IMR-90 (cell line): ENCODE measurements at regions not wholly inside any gene's neighbourhood (a gene's known extent, or its start where the extent isn't known, plus 50 kb on each side); places are given as distances from the start of the nearest gene placed in this dataset.
A peak's percentile ranks its signal among the peaks of the same experiment; 100 is the strongest.

Source experiments
- ATAC-seq: fragments of 200-7000 bp; cut with Tn5 transposase; 2 replicates; pipeline ENCODE4 v1.9.1; 2020; ENCODE audit warnings: low read depth, mild to moderate bottlenecking, moderate library complexity
- BruUV-seq: library from RNA; stranded (reverse); fragments of 400-500 nt; replicated peaks from 2 replicates; lab custom pipeline; 2021; lab: Mats Ljungman, UMichigan
- CTCF ChIA-PET: fragments of 300-600 bp; formaldehyde crosslinking; extraction: SDS; loops from one replicate; lab custom pipeline; 2021; ENCODE audit warnings: antibody characterized with exemption; lab: Yijun Ruan, JAX
- POLR2A ChIA-PET: fragments of 300-600 bp; sonication (Branson Sonifier 250); formaldehyde crosslinking; loops from one replicate; lab custom pipeline; 2022; ENCODE audit warnings: antibody characterized with exemption; ENCODE audit not compliant: unreplicated experiment; lab: Charles Lee
- DNase-seq: peaks from one replicate; pipeline ENCODE4 v3.0.0; 2013
- H2AFZ ChIP-seq: replicated peaks from 2 replicates; pipeline ENCODE3; 2013; ENCODE audit warnings: low read length, mild to moderate bottlenecking; ENCODE audit not compliant: poor library complexity
- H2AK5ac ChIP-seq: 2 replicates; pipeline ENCODE4 v1.6.1; 2013; ENCODE audit warnings: low read depth, low read length, inconsistent platforms
- H2AK9ac ChIP-seq: replicated peaks from 2 replicates; pipeline ENCODE3; 2013; ENCODE audit warnings: mild to moderate bottlenecking, low read depth, low read length, moderate library complexity; ENCODE audit not compliant: poor library complexity
- H2BK120ac ChIP-seq: 2 replicates; pipeline ENCODE4 v1.6.1; 2013; ENCODE audit warnings: low read depth, low read length, inconsistent platforms
- H2BK15ac ChIP-seq: 3 replicates; pipeline ENCODE4 v1.6.1; 2013; ENCODE audit warnings: low read depth, low read length, inconsistent platforms
- H2BK20ac ChIP-seq: 2 replicates; pipeline ENCODE4 v1.6.1; 2013; ENCODE audit warnings: low read depth, mild to moderate bottlenecking, inconsistent platforms, low read length, moderate library complexity
- H2BK5ac ChIP-seq: 2 replicates; pipeline ENCODE4 v1.6.1; 2013; ENCODE audit warnings: mild to moderate bottlenecking, low read depth, low read length, inconsistent platforms; ENCODE audit not compliant: poor library complexity, severe bottlenecking
- H3K14ac ChIP-seq: replicated peaks from 2 replicates; pipeline ENCODE4 v1.6.1; 2013; ENCODE audit warnings: low read depth, low read length, inconsistent platforms
- H3K18ac ChIP-seq: 2 replicates; pipeline ENCODE4 v1.6.1; 2013; ENCODE audit warnings: low read depth, low read length, control low read depth
- H3K23ac ChIP-seq: 2 replicates; pipeline ENCODE4 v1.6.1; 2013; ENCODE audit warnings: low read depth, low read length, inconsistent platforms
- H3K27ac ChIP-seq: 2 replicates; pipeline ENCODE4 v1.5.1; 2013; ENCODE audit warnings: mild to moderate bottlenecking, control low read depth, low read length; ENCODE audit not compliant: insufficient read depth
- H3K27me3 ChIP-seq: 2 replicates; pipeline ENCODE4 v1.6.1; 2013; ENCODE audit warnings: low read length; ENCODE audit not compliant: control insufficient read depth, insufficient read depth
- H3K36me3 ChIP-seq: 2 replicates; pipeline ENCODE4 v1.6.1; 2013; ENCODE audit warnings: low read length, mixed read lengths; ENCODE audit not compliant: control insufficient read depth, insufficient read depth
- H3K4ac ChIP-seq: 2 replicates; pipeline ENCODE4 v1.6.1; 2013; ENCODE audit warnings: low read depth, low read length, inconsistent platforms
- H3K4me1 ChIP-seq: 2 replicates; pipeline ENCODE4 v1.6.1; 2013; ENCODE audit warnings: low read length, mixed read lengths; ENCODE audit not compliant: control insufficient read depth, insufficient read depth
- H3K4me2 ChIP-seq: 2 replicates; pipeline ENCODE4 v1.6.1; 2013; ENCODE audit warnings: low read depth, mild to moderate bottlenecking, control low read depth, low read length, moderate library complexity
- H3K4me3 ChIP-seq: 2 replicates; pipeline ENCODE4 v1.5.1; 2013; ENCODE audit warnings: low read depth, mild to moderate bottlenecking, control low read depth, low read length, moderate library complexity; ENCODE audit not compliant: insufficient read depth
- H3K56ac ChIP-seq: 2 replicates; pipeline ENCODE4 v1.6.1; 2013; ENCODE audit warnings: low read length, inconsistent platforms; ENCODE audit not compliant: insufficient read depth; ENCODE audit errors: extremely low read depth
- H3K79me1 ChIP-seq, 2 experiments: 2 replicates each; pipeline ENCODE4 v1.6.1; 2013; ENCODE audit warnings: low read length in 2 of 2, inconsistent platforms in 1 of 2, low read depth in 1 of 2
- H3K9ac ChIP-seq: 2 replicates; pipeline ENCODE4 v1.6.1; 2013; ENCODE audit warnings: low read depth, low read length, control low read depth
- H3K9me1 ChIP-seq: 2 replicates; pipeline ENCODE4 v1.6.1; 2013; ENCODE audit warnings: low read length, inconsistent platforms; ENCODE audit not compliant: insufficient read depth
- H3K9me3 ChIP-seq: 2 replicates; pipeline ENCODE4 v1.6.1; 2013; ENCODE audit warnings: low read length; ENCODE audit not compliant: control insufficient read depth, insufficient read depth
- H4K20me1 ChIP-seq: 2 replicates; pipeline ENCODE4 v1.6.1; 2013; ENCODE audit warnings: low read length, inconsistent platforms; ENCODE audit not compliant: insufficient read depth
- H4K5ac ChIP-seq: 2 replicates; pipeline ENCODE4 v1.6.1; 2013; ENCODE audit warnings: mild to moderate bottlenecking, low read depth, low read length, control low read depth
- H4K8ac ChIP-seq, 2 experiments: 2 replicates each; pipeline ENCODE4 v1.6.1; 2013; ENCODE audit warnings: low read depth in 2 of 2, low read length in 2 of 2, control low read depth in 1 of 2, inconsistent platforms in 1 of 2
- H4K91ac ChIP-seq: 2 replicates; pipeline ENCODE4 v1.6.1; 2013; ENCODE audit warnings: low read depth, low read length, inconsistent platforms; ENCODE audit not compliant: insufficient read depth
- BHLHE40 ChIP-seq: fragments of 150-350 bp; IDR thresholded peaks from 2 replicates; pipeline ENCODE4 v1.6.1; 2016; ENCODE audit warnings: mild to moderate bottlenecking, low read depth, low read length
- CEBPB ChIP-seq: IDR thresholded peaks from 2 replicates; pipeline ENCODE4 v1.6.1; 2012; ENCODE audit warnings: low read depth, low read length, improper control_type of control experiment
- CHD1 ChIP-seq: IDR thresholded peaks from 2 replicates; pipeline ENCODE4 v1.6.1; 2012; ENCODE audit warnings: low read depth, low read length, improper control_type of control experiment
- ELK1 ChIP-seq: fragments of 150-350 bp; IDR thresholded peaks from 2 replicates; pipeline ENCODE4 v1.6.1; 2016; ENCODE audit warnings: low read depth, mild to moderate bottlenecking, low read length, moderate library complexity, borderline replicate concordance
- FOS ChIP-seq: fragments of 150-350 bp; IDR thresholded peaks from 2 replicates; pipeline ENCODE4 v1.6.1; 2016; ENCODE audit warnings: low read depth, low read length
- MAFK ChIP-seq: IDR thresholded peaks from 2 replicates; pipeline ENCODE4 v1.6.1; 2012; ENCODE audit warnings: low read depth, low read length, improper control_type of control experiment
- MAZ ChIP-seq: IDR thresholded peaks from 2 replicates; pipeline ENCODE4 v1.6.1; 2012; ENCODE audit warnings: low read depth, mild to moderate bottlenecking, low read length, improper control_type of control experiment, moderate library complexity, borderline replicate concordance
- MXI1 ChIP-seq: IDR thresholded peaks from 2 replicates; pipeline ENCODE4 v1.6.1; 2012; ENCODE audit warnings: low read depth, mild to moderate bottlenecking, low read length, moderate library complexity, borderline replicate concordance
- NFE2L2 ChIP-seq: fragments of 150-350 bp; IDR thresholded peaks from 2 replicates; pipeline ENCODE4 v1.6.1; 2016; ENCODE audit warnings: low read depth, mild to moderate bottlenecking, low read length
- POLR2A ChIP-seq: IDR thresholded peaks from 2 replicates; pipeline ENCODE4 v1.6.1; 2012; ENCODE audit warnings: mild to moderate bottlenecking, low read depth, low read length
- RAD21 ChIP-seq: IDR thresholded peaks from 2 replicates; pipeline ENCODE4 v1.6.1; 2012; ENCODE audit warnings: low read length, improper control_type of control experiment
- RCOR1 ChIP-seq: IDR thresholded peaks from 2 replicates; pipeline ENCODE4 v1.6.1; 2012; ENCODE audit warnings: mild to moderate bottlenecking, low read length, improper control_type of control experiment; ENCODE audit not compliant: insufficient replicate concordance
- RFX5 ChIP-seq: IDR thresholded peaks from 2 replicates; pipeline ENCODE4 v1.8.0; 2012; ENCODE audit warnings: low read depth, mild to moderate bottlenecking, low read length, moderate library complexity
- SMC3 ChIP-seq: fragments of 150-350 bp; IDR thresholded peaks from 2 replicates; pipeline ENCODE4 v1.6.1; 2016; ENCODE audit warnings: low read depth, mild to moderate bottlenecking, antibody characterized with exemption, low read length, moderate library complexity
- WGBS, 2 experiments: methylation state at CpG; one replicate each; pipeline versions ENCODE4 v1.1.5 to v1.1.7; 2013; ENCODE audit warnings: missing lambda C conversion rate in 2 of 2; ENCODE audit not compliant: insufficient read length in 1 of 2; ENCODE audit errors: extremely low coverage in 2 of 2; 5-methylcytosine and 5-hydroxymethylcytosine counted together
- dilution Hi-C: fragments of 300-500 bp; cut with HindIII; formaldehyde crosslinking; loops from one replicate; pipeline ENCODE4 v1.14.3; 2018; ENCODE audit warnings: low sequenced_read_pairs; ENCODE audit not compliant: unreplicated experiment
- in situ Hi-C: fragments of 300-500 bp; cut with MboI; formaldehyde crosslinking; loops from 3 replicates; pipeline ENCODE4 v1.14.3; 2019; ENCODE audit warnings: low sequenced_read_pairs, inconsistent platforms, mixed read lengths
- intact Hi-C: fragments of 100-400 bp; cut with micrococcal nuclease; formaldehyde crosslinking; loops from 2 replicates; pipeline ENCODE4 v1.10.0; 2022
- TF ChIP-seq, protein P1 (sequence below): conservative IDR thresholded peaks from 2 replicates; pipeline ENCODE4 v1.5.1; 2012; ENCODE audit warnings: mild to moderate bottlenecking, low read depth, low read length, improper control_type of control experiment
- TF ChIP-seq, protein P2 (sequence below): fragments of 150-350 bp; IDR thresholded peaks from 2 replicates; pipeline ENCODE4 v1.6.1; 2017; ENCODE audit warnings: mild to moderate bottlenecking, antibody characterized with exemption, low read length, low read depth

- Histone ChIP-seq H2BK120ac (peak overlapping the region; percentile 21; the same call in 1 of the 2 replicates), H4K20me1 (no peaks in the 10 kb centered on the region), H3K56ac (no peak overlapping the region), H2AK9ac (no peak overlapping the region), H3K14ac (no peak overlapping the region), H3K4ac (no peak overlapping the region), H4K91ac (no peak overlapping the region), H2BK5ac (no peak overlapping the region), H3K23ac (no peak overlapping the region), H3K9me3 (no peaks in the 10 kb centered on the region), H2AK5ac (peak overlapping the region; percentile 20; the same call in 1 of the 2 replicates), H3K18ac (peak overlapping the region; percentile 57), H4K8ac (no peak overlapping the region), H3K9ac (no peak overlapping the region), H3K4me2 (no peak overlapping the region), H3K9me1 (0 out of 2 replicates have a peak, but pooled peaks cover 2% of the 10 kb centered on the region), H3K36me3 (no peaks in the 10 kb centered on the region), H2BK15ac (peak overlapping the region; percentile 87; the same call in 1 of the 3 replicates), H3K27ac (no peak overlapping the region), H2BK20ac (peak overlapping the region; percentile 28; the same call in 1 of the 2 replicates), H3K79me1 (no peaks in the 10 kb centered on the region), H2AFZ (no peak overlapping the region), H3K4me1 (peaks cover 4% of the 10 kb centered on the region), H3K4me3 (no peak overlapping the region), H4K5ac (peak overlapping the region; percentile 63; the same call in 1 of the 2 replicates), H3K27me3 (no peaks in the 10 kb centered on the region)
- WGBS, 2 experiments: no CpG with 5 or more reads among the region's 2 CpGs
- BruUV-seq: no TSS peak
- ChIA-PET POLR2A (no interaction called here), CTCF (no interaction called here)
- no peak for TF ChIP-seq POLR2A
- no peak for TF ChIP-seq CEBPB
- no peak for TF ChIP-seq MAZ
- TF ChIP-seq RCOR1: no peak
- TF ChIP-seq, protein P1, sequence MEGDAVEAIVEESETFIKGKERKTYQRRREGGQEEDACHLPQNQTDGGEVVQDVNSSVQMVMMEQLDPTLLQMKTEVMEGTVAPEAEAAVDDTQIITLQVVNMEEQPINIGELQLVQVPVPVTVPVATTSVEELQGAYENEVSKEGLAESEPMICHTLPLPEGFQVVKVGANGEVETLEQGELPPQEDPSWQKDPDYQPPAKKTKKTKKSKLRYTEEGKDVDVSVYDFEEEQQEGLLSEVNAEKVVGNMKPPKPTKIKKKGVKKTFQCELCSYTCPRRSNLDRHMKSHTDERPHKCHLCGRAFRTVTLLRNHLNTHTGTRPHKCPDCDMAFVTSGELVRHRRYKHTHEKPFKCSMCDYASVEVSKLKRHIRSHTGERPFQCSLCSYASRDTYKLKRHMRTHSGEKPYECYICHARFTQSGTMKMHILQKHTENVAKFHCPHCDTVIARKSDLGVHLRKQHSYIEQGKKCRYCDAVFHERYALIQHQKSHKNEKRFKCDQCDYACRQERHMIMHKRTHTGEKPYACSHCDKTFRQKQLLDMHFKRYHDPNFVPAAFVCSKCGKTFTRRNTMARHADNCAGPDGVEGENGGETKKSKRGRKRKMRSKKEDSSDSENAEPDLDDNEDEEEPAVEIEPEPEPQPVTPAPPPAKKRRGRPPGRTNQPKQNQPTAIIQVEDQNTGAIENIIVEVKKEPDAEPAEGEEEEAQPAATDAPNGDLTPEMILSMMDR: no peak
- no peak for TF ChIP-seq NFE2L2
- TF ChIP-seq RAD21: no peak
- TF ChIP-seq, protein P2, sequence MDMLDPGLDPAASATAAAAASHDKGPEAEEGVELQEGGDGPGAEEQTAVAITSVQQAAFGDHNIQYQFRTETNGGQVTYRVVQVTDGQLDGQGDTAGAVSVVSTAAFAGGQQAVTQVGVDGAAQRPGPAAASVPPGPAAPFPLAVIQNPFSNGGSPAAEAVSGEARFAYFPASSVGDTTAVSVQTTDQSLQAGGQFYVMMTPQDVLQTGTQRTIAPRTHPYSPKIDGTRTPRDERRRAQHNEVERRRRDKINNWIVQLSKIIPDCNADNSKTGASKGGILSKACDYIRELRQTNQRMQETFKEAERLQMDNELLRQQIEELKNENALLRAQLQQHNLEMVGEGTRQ: no peak
- no peak for TF ChIP-seq CHD1
- no peak for TF ChIP-seq RFX5
- no peak for TF ChIP-seq SMC3
- TF ChIP-seq ELK1: no peak
- no peak for TF ChIP-seq FOS
- no peak for TF ChIP-seq MAFK
- TF ChIP-seq BHLHE40: no peak
- TF ChIP-seq MXI1: no peak
- ATAC-seq (no peak), DNase-seq (no peak)
- intact Hi-C loops: no loop called here
- dilution Hi-C loops: no loop called here
- in situ Hi-C loops: no loop called here
Observed at GRCh38 chr5:96197347-96197746, 235.7 kb upstream of the ELL2 start.
